SU-DHL-6 (cell line): ENCODE measurements at regions not wholly inside any gene's neighbourhood (a gene's known extent, or its start where the extent isn't known, plus 50 kb on each side); places are given as distances from the start of the nearest gene placed in this dataset.

Source experiments
- H2AFZ ChIP-seq: fragments of 200-600 bp; sonication (generic); 2 replicates; pipeline ENCODE4 v1.6.1; 2014; ENCODE audit warnings: low read depth, mild to moderate bottlenecking, moderate library complexity, mixed read lengths, antibody characterized with exemption, low read length; ENCODE audit not compliant: severe bottlenecking
- H3F3A ChIP-seq: fragments of 200-600 bp; shearing (Covaris generic); 2 replicates; pipeline ENCODE4 v1.6.0; 2016; ENCODE audit warnings: antibody characterized with exemption, mild to moderate bottlenecking; ENCODE audit not compliant: insufficient read depth
- H3K27ac ChIP-seq: fragments of 200-600 bp; sonication (generic); 2 replicates; pipeline ENCODE4 v1.5.1; 2016; ENCODE audit warnings: low read depth, mild to moderate bottlenecking, low read length, moderate library complexity, mixed read lengths
- H3K27me3 ChIP-seq: fragments of 200-600 bp; sonication (generic), shearing (Covaris generic); 2 replicates; pipeline ENCODE4 v1.6.0; 2014; ENCODE audit warnings: mild to moderate bottlenecking, low read length
- H3K36me3 ChIP-seq: fragments of 200-600 bp; sonication (generic); 2 replicates; pipeline ENCODE4 v1.6.1; 2014; ENCODE audit warnings: mild to moderate bottlenecking, low read length, mixed read lengths
- H3K4me2 ChIP-seq: fragments of 300-600, 200-600 bp; shearing (Covaris generic), sonication (generic); 2 replicates; pipeline ENCODE4 v1.6.0; 2014; ENCODE audit warnings: low read length, low read depth, mild to moderate bottlenecking; ENCODE audit not compliant: poor library complexity, severe bottlenecking
- H3K4me3 ChIP-seq: fragments of 200-600 bp; sonication (generic); 2 replicates; pipeline ENCODE4 v1.5.1; 2014; ENCODE audit warnings: antibody characterized with exemption, low read length, mild to moderate bottlenecking, mixed read lengths; ENCODE audit not compliant: insufficient read depth, poor library complexity, severe bottlenecking
- H3K79me2 ChIP-seq: fragments of 200-600 bp; sonication (generic); 2 replicates; pipeline ENCODE4 v1.6.1; 2014; ENCODE audit warnings: mild to moderate bottlenecking, low read length, moderate library complexity; ENCODE audit not compliant: insufficient read depth
- H3K9ac ChIP-seq: fragments of 200-600 bp; sonication (generic); 2 replicates; pipeline ENCODE4 v1.7.0; 2014; ENCODE audit warnings: mild to moderate bottlenecking, low read length
- H3K9me2 ChIP-seq: fragments of 200-600 bp; sonication (generic); replicated peaks from 2 replicates; pipeline ENCODE4 v1.6.1; 2014; ENCODE audit warnings: low read length; ENCODE audit not compliant: insufficient read depth
- H3K9me3 ChIP-seq: fragments of 200-600 bp; sonication (generic); 2 replicates; pipeline ENCODE4 v1.6.1; 2014; ENCODE audit warnings: low read length, mixed read lengths; ENCODE audit not compliant: insufficient read depth
- H4K20me1 ChIP-seq: fragments of 200-600 bp; sonication (generic); 2 replicates; pipeline ENCODE4 v1.6.1; 2014; ENCODE audit warnings: low read depth, mild to moderate bottlenecking, antibody characterized with exemption, low read length, moderate library complexity, mixed read lengths
- CTCF ChIP-seq: fragments of 200-600 bp; sonication (generic); IDR thresholded peaks from one replicate; pipeline ENCODE4 v1.5.1; 2017; ENCODE audit warnings: antibody characterized with exemption, mild to moderate bottlenecking, low read length, moderate library complexity; ENCODE audit not compliant: insufficient read depth, poor library complexity, severe bottlenecking
- EZH2phosphoT487 ChIP-seq: fragments of 200-600 bp; sonication (generic), shearing (Covaris generic); conservative IDR thresholded peaks from 2 replicates; pipeline ENCODE4 v1.6.1; 2018; ENCODE audit warnings: mild to moderate bottlenecking, antibody characterized with exemption, low read length, moderate library complexity, mixed read lengths

GRCh38 chr3:103894162-103894822 is 1459.5 kb downstream of the ZPLD1 start:
- Histone ChIP-seq H3K27me3 (no peaks in the 10 kb centered on the region), H3K79me2 (no peaks in the 10 kb centered on the region), H4K20me1 (no peaks in the 10 kb centered on the region), H3K27ac (no peak overlapping the region), H3K4me3 (no peak overlapping the region), H3K36me3 (no peaks in the 10 kb centered on the region), H3F3A (no peaks in the 10 kb centered on the region), H3K9ac (no peak overlapping the region), H2AFZ (no peak overlapping the region), H3K4me2 (no peak overlapping the region), H3K9me2 (no peaks in the 10 kb centered on the region), H3K9me3 (no peaks in the 10 kb centered on the region)
- TF ChIP-seq EZH2phosphoT487 (no peak), CTCF (no peak)

GRCh38 chr3:103899328-103899727 is 1464.5 kb downstream of the ZPLD1 start:
- no peak overlapping the region for H2AFZ ChIP-seq
- H3K79me2 ChIP-seq: no peaks in the 10 kb centered on the region
- no peak overlapping the region for H3K4me3 ChIP-seq
- H3K9me3 ChIP-seq: no peaks in the 10 kb centered on the region
- no peaks in the 10 kb centered on the region for H3K27me3 ChIP-seq
- no peaks in the 10 kb centered on the region for H4K20me1 ChIP-seq
- no peaks in the 10 kb centered on the region for H3F3A ChIP-seq
- no peak overlapping the region for H3K9ac ChIP-seq
- H3K36me3 ChIP-seq: no peaks in the 10 kb centered on the region
- no peak overlapping the region for H3K4me2 ChIP-seq
- TF ChIP-seq EZH2phosphoT487 (no peak), CTCF (no peak)
- no peak overlapping the region for H3K27ac ChIP-seq
- no peaks in the 10 kb centered on the region for H3K9me2 ChIP-seq

- Histone ChIP-seq H3F3A (no peaks in the 10 kb centered on the region), H3K27ac (no peak overlapping the region)
- TF ChIP-seq EZH2phosphoT487: no peak
Observed at GRCh38 chr3:103904991-103905390, 1461.7 kb upstream of the ALCAM start.

GRCh38 chr3:103906304-103906703 is 1460.4 kb upstream of the ALCAM start:
- Histone ChIP-seq H3K9ac (no peak overlapping the region), H4K20me1 (no peaks in the 10 kb centered on the region), H3K27ac (no peak overlapping the region), H3K79me2 (no peaks in the 10 kb centered on the region), H3K36me3 (no peaks in the 10 kb centered on the region), H3K4me3 (no peak overlapping the region), H3K27me3 (no peaks in the 10 kb centered on the region), H2AFZ (no peak overlapping the region), H3K9me2 (no peaks in the 10 kb centered on the region), H3K9me3 (no peaks in the 10 kb centered on the region), H3F3A (no peaks in the 10 kb centered on the region), H3K4me2 (no peak overlapping the region)
- no peak for TF ChIP-seq CTCF
- no peak for TF ChIP-seq EZH2phosphoT487

More at GRCh38 chr3:103904991-103905390, 1461.7 kb upstream of the ALCAM start:
- Histone ChIP-seq H3K4me3 (no peak overlapping the region), H4K20me1 (no peaks in the 10 kb centered on the region), H2AFZ (no peak overlapping the region), H3K9me3 (no peaks in the 10 kb centered on the region), H3K79me2 (no peaks in the 10 kb centered on the region), H3K4me2 (no peak overlapping the region), H3K27me3 (no peaks in the 10 kb centered on the region), H3K9ac (no peak overlapping the region), H3K9me2 (no peaks in the 10 kb centered on the region), H3K36me3 (no peaks in the 10 kb centered on the region)
